HEK293 (cell line): ENCODE measurements at regions not wholly inside any gene's neighbourhood (a gene's known extent, or its start where the extent isn't known, plus 50 kb on each side); places are given as distances from the start of the nearest gene placed in this dataset.

Source experiments
- CTCF ChIA-PET: fragments of 350-600 bp; formaldehyde crosslinking; extraction: SDS; loops from one replicate; lab custom pipeline; 2021; ENCODE audit warnings: antibody characterized with exemption; lab: Yijun Ruan, JAX
- POLR2A ChIA-PET: fragments of 300-600 bp; formaldehyde crosslinking; extraction: SDS; loops from one replicate; lab custom pipeline; 2020; ENCODE audit warnings: antibody characterized with exemption, inconsistent platforms; lab: Yijun Ruan, JAX
- H3K27ac ChIP-seq: fragments of 200-500 bp; sonication (Bioruptor generic); 2 replicates; pipeline ENCODE4 v1.5.1; 2014; ENCODE audit warnings: low read depth, low read length, control low read depth, inconsistent platforms; ENCODE audit errors: extremely low read depth
- H3K36me3 ChIP-seq, 2 experiments: fragments of 200-500 bp in 1 of 2; sonication (Bioruptor generic) in 1 of 2; 1 replicate in 1 of 2; 2 replicates in 1 of 2; pipeline ENCODE4 v1.5.1; 2014 to 2017; ENCODE audit warnings: inconsistent platforms in 2 of 2, low read length in 2 of 2; ENCODE audit not compliant: control insufficient read depth in 2 of 2, insufficient read depth in 1 of 2
- H3K4me1 ChIP-seq: fragments of 200-500 bp; sonication (Bioruptor generic); 2 replicates; pipeline ENCODE4 v1.5.1; 2014; ENCODE audit warnings: mild to moderate bottlenecking, low read length, inconsistent platforms; ENCODE audit not compliant: control insufficient read depth, insufficient read depth
- H3K4me3 ChIP-seq: 2 replicates; pipeline ENCODE4 v1.5.1; 2011; ENCODE audit warnings: low read depth, mild to moderate bottlenecking, control low read depth, low read length, moderate library complexity
- H3K9me3 ChIP-seq: fragments of 200-500 bp; sonication (Bioruptor generic); 2 replicates; pipeline ENCODE4 v1.5.1; 2014; ENCODE audit warnings: low read depth, low read length, inconsistent platforms; ENCODE audit not compliant: control insufficient read depth, insufficient read depth
- BCL11B ChIP-seq: fragments of 450-650 bp; formaldehyde crosslinking; IDR thresholded peaks from 2 replicates; pipeline ENCODE4 v1.5.1; 2016; ENCODE audit warnings: low read depth, missing biosample characterization, missing genetic modification characterization
- HOXC10 ChIP-seq: sonication (generic); formaldehyde crosslinking; IDR thresholded peaks from 2 replicates; pipeline ENCODE4 v1.8.1; 2023; ENCODE audit warnings: mild to moderate bottlenecking, missing genetic modification reagents
- TCF7L2 ChIP-seq: IDR thresholded peaks from 2 replicates; pipeline ENCODE4 v1.6.1; 2011; ENCODE audit warnings: low read depth, mild to moderate bottlenecking, inconsistent platforms, low read length, moderate library complexity, borderline replicate concordance
- ZBTB17 ChIP-seq: fragments of 450-650 bp; formaldehyde crosslinking; IDR thresholded peaks from 2 replicates; pipeline ENCODE4 v1.5.1; 2016; ENCODE audit warnings: missing biosample characterization, missing genetic modification characterization
- ZFHX2 ChIP-seq: fragments of 450-650 bp; formaldehyde crosslinking; conservative IDR thresholded peaks from 2 replicates; pipeline ENCODE4 v1.5.1; 2016; ENCODE audit warnings: missing biosample characterization, missing genetic modification characterization
- ZNF184 ChIP-seq: fragments of 450-650 bp; IDR thresholded peaks from 2 replicates; pipeline ENCODE4 v1.5.1; 2018; ENCODE audit warnings: missing biosample characterization, mild to moderate bottlenecking, missing genetic modification characterization
- ZNF19 ChIP-seq: fragments of 450-650 bp; formaldehyde crosslinking; IDR thresholded peaks from 2 replicates; pipeline ENCODE4; 2016; ENCODE audit warnings: missing biosample characterization, missing genetic modification characterization, low read depth
- ZNF214 ChIP-seq: fragments of 450-650 bp; formaldehyde crosslinking; IDR thresholded peaks from 2 replicates; pipeline ENCODE4 v1.5.1; 2017; ENCODE audit warnings: missing biosample characterization, mild to moderate bottlenecking, missing genetic modification characterization, borderline replicate concordance
- ZNF24 ChIP-seq: fragments of 450-650 bp; formaldehyde crosslinking; IDR thresholded peaks from 2 replicates; pipeline ENCODE4 v1.5.1; 2016; ENCODE audit warnings: missing biosample characterization, missing genetic modification characterization
- ZNF274 ChIP-seq, 2 experiments: fragments of 200-500 bp in 1 of 2; fragments of 450-650 bp in 1 of 2; sonication (Bioruptor generic) in 1 of 2; formaldehyde crosslinking in 1 of 2; IDR thresholded peaks; 2 replicates each; pipeline versions ENCODE4 v1.5.1 to v1.6.1; 2014 to 2016; ENCODE audit warnings: borderline replicate concordance in 1 of 2, inconsistent platforms in 1 of 2, low read length in 1 of 2, missing biosample characterization in 1 of 2, missing genetic modification characterization in 1 of 2
- ZNF302 ChIP-seq: fragments of 450-650 bp; formaldehyde crosslinking; IDR thresholded peaks from 2 replicates; pipeline ENCODE4 v1.5.1; 2016; ENCODE audit warnings: missing biosample characterization, missing genetic modification characterization, low read depth
- ZNF335 ChIP-seq: fragments of 450-650 bp; formaldehyde crosslinking; conservative IDR thresholded peaks from 2 replicates; pipeline ENCODE4 v1.5.1; 2016; ENCODE audit warnings: missing biosample characterization, missing genetic modification characterization
- ZNF354C ChIP-seq: fragments of 450-650 bp; formaldehyde crosslinking; IDR thresholded peaks from 2 replicates; pipeline ENCODE4 v1.5.1; 2016; ENCODE audit warnings: missing biosample characterization, missing genetic modification characterization, low read depth, borderline replicate concordance
- ZNF394 ChIP-seq: fragments of 450-650 bp; formaldehyde crosslinking; IDR thresholded peaks from 2 replicates; pipeline ENCODE4 v1.5.1; 2016; ENCODE audit warnings: missing biosample characterization, missing genetic modification characterization, mild to moderate bottlenecking, moderate library complexity, borderline replicate concordance
- ZNF423 ChIP-seq: fragments of 450-650 bp; formaldehyde crosslinking; IDR thresholded peaks from 2 replicates; pipeline ENCODE4 v1.5.1; 2016; ENCODE audit warnings: missing biosample characterization, missing genetic modification characterization
- ZNF48 ChIP-seq: fragments of 450-650 bp; formaldehyde crosslinking; IDR thresholded peaks from 2 replicates; pipeline ENCODE4 v1.5.1; 2016; ENCODE audit warnings: missing biosample characterization, missing genetic modification characterization
- ZNF529 ChIP-seq: fragments of 450-650 bp; formaldehyde crosslinking; IDR thresholded peaks from 2 replicates; pipeline ENCODE4 v1.5.1; 2017; ENCODE audit warnings: missing genetic modification characterization, missing biosample characterization; ENCODE audit not compliant: insufficient replicate concordance
- ZNF610 ChIP-seq: fragments of 450-650 bp; formaldehyde crosslinking; IDR thresholded peaks from 2 replicates; pipeline ENCODE4 v1.5.1; 2016; ENCODE audit warnings: missing biosample characterization, missing genetic modification characterization, borderline replicate concordance
- ZNF626 ChIP-seq: fragments of 450-650 bp; sonication (Bioruptor Pico); formaldehyde crosslinking; IDR thresholded peaks from 2 replicates; pipeline ENCODE4 v1.5.1; 2018; ENCODE audit warnings: missing biosample characterization, missing genetic modification characterization, inconsistent platforms
- ZNF677 ChIP-seq: fragments of 450-650 bp; IDR thresholded peaks from 2 replicates; pipeline ENCODE4 v1.5.0; 2018; ENCODE audit warnings: missing biosample characterization, mild to moderate bottlenecking, missing genetic modification characterization, moderate library complexity
- ZNF776 ChIP-seq: fragments of 450-650 bp; formaldehyde crosslinking; IDR thresholded peaks from 2 replicates; pipeline ENCODE4 v1.5.0; 2017; ENCODE audit warnings: missing biosample characterization, missing genetic modification characterization, borderline replicate concordance
- ZSCAN16 ChIP-seq: fragments of 450-650 bp; formaldehyde crosslinking; IDR thresholded peaks from 2 replicates; pipeline ENCODE4 v1.5.1; 2016; ENCODE audit warnings: missing biosample characterization, missing genetic modification characterization
- ZSCAN23 ChIP-seq: fragments of 450-650 bp; formaldehyde crosslinking; IDR thresholded peaks from 2 replicates; pipeline ENCODE4 v1.5.1; 2016; ENCODE audit warnings: missing biosample characterization, missing genetic modification characterization
- TF ChIP-seq, protein P1 (sequence below): fragments of 450-650 bp; formaldehyde crosslinking; IDR thresholded peaks from 2 replicates; pipeline ENCODE4; 2016; ENCODE audit warnings: missing biosample characterization, missing genetic modification characterization
- TF ChIP-seq, protein P2 (sequence below): fragments of 450-650 bp; formaldehyde crosslinking; IDR thresholded peaks from 2 replicates; pipeline ENCODE4 v1.5.1; 2016; ENCODE audit warnings: missing biosample characterization, missing genetic modification characterization

DNA sequence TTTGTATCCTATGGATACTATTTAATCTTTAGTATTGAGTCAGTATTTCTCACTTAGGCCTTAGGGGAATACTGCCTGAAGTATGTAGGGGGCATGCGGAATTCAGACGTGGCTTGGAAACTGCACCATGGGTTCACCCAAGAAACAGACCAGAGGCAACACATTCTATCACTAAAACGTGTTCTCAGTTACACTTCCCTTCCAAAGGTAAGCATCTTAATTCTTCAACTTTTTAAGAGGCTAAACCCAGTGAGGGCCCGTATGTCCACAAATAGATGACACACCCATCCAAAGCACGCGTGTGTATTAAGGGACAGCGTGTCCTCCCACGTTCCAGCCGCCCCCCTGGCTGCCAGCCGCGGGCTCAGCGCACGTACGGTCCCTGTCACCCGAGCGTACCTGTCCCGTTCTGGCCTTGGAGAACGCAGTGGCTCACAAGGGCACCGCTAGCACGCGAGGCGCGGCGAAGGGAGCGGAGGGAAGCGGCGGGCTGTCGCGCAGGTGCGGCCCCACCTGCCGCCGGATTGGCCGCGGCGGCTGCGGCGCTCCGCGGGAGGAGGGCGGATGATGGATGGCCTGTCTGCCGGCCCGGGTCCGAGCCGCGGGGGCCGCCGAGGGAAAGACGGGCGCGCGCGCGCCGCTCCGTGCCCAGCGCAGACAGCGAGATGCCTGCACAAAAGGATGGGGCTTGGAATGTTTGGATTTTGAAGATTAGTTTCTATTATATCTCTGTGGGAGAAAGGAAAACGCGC, 1003.9 kb upstream of the NR2F2 start (continued):
- no peak for TF ChIP-seq ZNF423 (tag by site-specific recombination)
- TF ChIP-seq ZFHX2 (tag by site-specific recombination) = peak; percentile 82
- TF ChIP-seq, all 188 proteins: peak for 20

DNA sequence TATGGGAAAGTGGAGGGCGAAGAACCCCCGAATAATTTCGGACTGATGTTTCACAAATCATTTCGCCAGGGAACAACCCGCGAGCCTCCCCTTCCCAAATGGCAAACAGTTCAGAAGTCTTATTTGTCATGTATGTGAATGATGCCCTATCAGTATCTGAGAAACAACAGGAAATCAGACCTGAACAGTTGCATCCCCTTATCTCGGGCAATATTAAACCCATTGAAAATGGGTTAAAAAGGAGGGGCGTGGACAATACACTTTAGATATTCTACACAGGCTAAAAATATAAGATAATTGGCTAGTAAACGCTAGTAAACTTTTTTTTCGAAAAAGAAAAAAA, 1003.3 kb upstream of the NR2F2 start:
- ChIA-PET CTCF (interaction anchor here (1.0 kb wide), 1 partner anchor 12 kb away, joined by 3 read pairs; no protein-coding TSS in a partner anchor), POLR2A (no interaction called here)
- H3K27ac ChIP-seq = peak overlapping the region; percentile 56; the same call in 1 of the 2 replicates
- H3K4me3 ChIP-seq = peak overlapping the region; percentile 51
- H3K9me3 ChIP-seq = no peaks in the 10 kb centered on the region
- H3K36me3 ChIP-seq = no peaks in the 10 kb centered on the region
- TF ChIP-seq, protein P1, sequence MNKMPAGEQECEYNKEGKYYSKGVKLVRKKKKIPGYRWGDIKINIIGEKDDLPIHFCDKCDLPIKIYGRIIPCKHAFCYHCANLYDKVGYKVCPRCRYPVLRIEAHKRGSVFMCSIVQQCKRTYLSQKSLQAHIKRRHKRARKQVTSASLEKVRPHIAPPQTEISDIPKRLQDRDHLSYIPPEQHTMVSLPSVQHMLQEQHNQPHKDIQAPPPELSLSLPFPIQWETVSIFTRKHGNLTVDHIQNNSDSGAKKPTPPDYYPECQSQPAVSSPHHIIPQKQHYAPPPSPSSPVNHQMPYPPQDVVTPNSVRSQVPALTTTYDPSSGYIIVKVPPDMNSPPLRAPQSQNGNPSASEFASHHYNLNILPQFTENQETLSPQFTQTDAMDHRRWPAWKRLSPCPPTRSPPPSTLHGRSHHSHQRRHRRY (tag by site-specific recombination) = no peak
- peak; percentile 78; the same call in 1 of the 2 replicates for TF ChIP-seq ZNF335 (tag by site-specific recombination)
- TF ChIP-seq ZNF302 (tag by site-specific recombination) = no peak
- no peak for TF ChIP-seq ZFHX2 (tag by site-specific recombination)
- peak; percentile 61 for TF ChIP-seq ZBTB17 (tag by site-specific recombination)
- TF ChIP-seq ZNF677 (tag by site-specific recombination) = no peak
- peaks cover 9% of the 10 kb centered on the region for H3K4me1 ChIP-seq

DNA sequence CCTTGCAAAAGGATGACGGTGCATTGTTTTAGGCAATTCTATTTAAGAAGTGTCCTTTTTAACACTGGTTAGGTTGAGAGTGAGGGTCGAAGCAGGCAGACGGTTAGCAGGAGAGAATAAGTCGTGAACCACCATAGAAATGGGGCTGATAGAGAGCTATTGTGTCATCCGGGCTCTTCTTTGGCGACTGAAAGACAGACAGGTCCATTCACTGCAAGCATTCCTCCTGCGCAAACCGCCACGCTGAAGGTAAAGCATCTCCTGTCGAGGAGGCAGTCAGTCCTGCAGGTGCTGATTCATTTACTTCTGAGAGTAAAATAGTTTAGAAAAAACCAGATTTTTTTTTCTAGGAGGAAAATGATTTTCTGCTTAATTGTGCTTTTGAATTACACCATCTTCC, 1002.8 kb upstream of the NR2F2 start:
- ChIA-PET POLR2A (no interaction called here), CTCF (interaction anchor here (1.0 kb wide), 1 partner anchor 11 kb away, joined by 3 read pairs; no protein-coding TSS in a partner anchor)
- no peaks in the 10 kb centered on the region for H3K9me3 ChIP-seq
- TF ChIP-seq ZNF184 (tag by site-specific recombination) = no peak
- no peak for TF ChIP-seq ZNF214
- TF ChIP-seq BCL11B (tag by site-specific recombination) = no peak
- TF ChIP-seq ZNF394 (tag by site-specific recombination) = no peak
- no peak for TF ChIP-seq ZNF529 (tag by site-specific recombination)
- no peak for TF ChIP-seq ZBTB17 (tag by site-specific recombination)
- TF ChIP-seq, protein P2, sequence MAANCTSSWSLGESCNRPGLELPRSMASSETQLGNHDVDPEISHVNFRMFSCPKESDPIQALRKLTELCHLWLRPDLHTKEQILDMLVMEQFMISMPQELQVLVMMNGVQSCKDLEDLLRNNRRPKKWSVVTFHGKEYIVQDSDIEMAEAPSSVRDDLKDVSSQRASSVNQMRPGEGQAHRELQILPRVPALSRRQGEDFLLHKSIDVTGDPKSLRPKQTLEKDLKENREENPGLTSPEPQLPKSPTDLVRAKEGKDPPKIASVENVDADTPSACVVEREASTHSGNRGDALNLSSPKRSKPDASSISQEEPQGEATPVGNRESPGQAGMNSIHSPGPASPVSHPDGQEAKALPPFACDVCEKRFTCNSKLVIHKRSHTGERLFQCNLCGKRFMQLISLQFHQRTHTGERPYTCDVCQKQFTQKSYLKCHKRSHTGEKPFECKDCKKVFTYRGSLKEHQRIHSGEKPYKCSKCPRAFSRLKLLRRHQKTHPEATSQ (tag by site-specific recombination) = no peak
- no peak for TF ChIP-seq ZNF626 (tag by site-specific recombination)
- TF ChIP-seq, protein P1 (tag by site-specific recombination) = no peak
- no peak for TF ChIP-seq ZNF354C (tag by site-specific recombination)
- TF ChIP-seq ZNF19 (tag by site-specific recombination) = no peak
- TF ChIP-seq ZNF274 (IDR thresholded peaks at IDR 0.05; ENCODE audit: low read length) = no peak
- no peak for TF ChIP-seq ZNF274 (tag by site-specific recombination; IDR thresholded peaks at IDR 0.05; ENCODE audit: borderline replicate concordance)
- no peak for TF ChIP-seq ZNF610 (tag by site-specific recombination)
- TF ChIP-seq TCF7L2 = no peak
- no peak for TF ChIP-seq ZSCAN23
- no peak for TF ChIP-seq HOXC10 (CRISPR knock-in tag)
- no peak for TF ChIP-seq ZNF48 (tag by site-specific recombination)
- TF ChIP-seq ZSCAN16 (tag by site-specific recombination) = no peak
- TF ChIP-seq ZNF776 = no peak
- TF ChIP-seq ZNF24 (tag by site-specific recombination) = no peak
- H3K36me3 ChIP-seq = no peaks in the 10 kb centered on the region
- no peak overlapping the region for H3K27ac ChIP-seq
- peaks cover 9% of the 10 kb centered on the region for H3K4me1 ChIP-seq
- no peak overlapping the region for H3K4me3 ChIP-seq
